ENCODE measurements at regions not wholly inside any gene's neighbourhood (a gene's known extent, or its start where the extent isn't known, plus 50 kb on each side); places are given as distances from the start of the nearest gene placed in this dataset.

DNA sequence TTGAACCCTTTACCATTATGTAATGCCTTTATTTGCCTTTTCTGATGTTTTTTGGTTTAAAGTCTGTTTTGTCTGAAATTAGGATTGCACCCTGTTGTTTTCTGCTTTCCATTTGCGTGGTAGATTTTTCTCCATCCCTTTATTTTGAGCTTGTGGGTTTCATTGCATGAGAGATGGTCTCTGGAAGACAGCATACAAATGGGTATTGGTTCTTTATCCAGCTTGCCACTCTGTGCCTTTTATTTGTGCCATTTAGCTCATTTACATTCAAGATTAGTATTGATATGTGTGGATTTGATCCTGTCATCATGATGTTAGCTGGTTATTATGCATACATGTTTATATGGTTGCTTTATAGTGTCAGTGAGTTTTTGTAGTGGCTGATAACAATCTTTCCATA, 318.7 kb upstream of the PPP2R3A start:
- no peaks in the 10 kb centered on the region for H3K4me1 ChIP-seq
- H3K36me3 Mint-ChIP-seq (ENCODE audit: insufficient read depth, unreplicated experiment), result no peaks in the 10 kb centered on the region
- no peak overlapping the region for H3K4me3 Mint-ChIP-seq (ENCODE audit: unreplicated experiment)
- H3K27me3 ChIP-seq (replicated peaks; ENCODE audit: control insufficient read depth, insufficient read depth, low read length), result no peaks in the 10 kb centered on the region
- CTCF ChIA-PET, result no interaction called here
- POLR2A ChIA-PET, result no interaction called here
- H3K36me3 ChIP-seq (ENCODE audit: control insufficient read depth, insufficient read depth, low read length), result no peaks in the 10 kb centered on the region
- intact Hi-C loops (cut with micrococcal nuclease; ENCODE audit: unreplicated experiment), result no loop called here
- peaks cover 23% of the 10 kb centered on the region for H3K27me3 Mint-ChIP-seq (ENCODE audit: insufficient read depth, unreplicated experiment)
- no TSS peak for BruUV-seq (replicated peaks)
- TF ChIP-seq, protein P1, sequence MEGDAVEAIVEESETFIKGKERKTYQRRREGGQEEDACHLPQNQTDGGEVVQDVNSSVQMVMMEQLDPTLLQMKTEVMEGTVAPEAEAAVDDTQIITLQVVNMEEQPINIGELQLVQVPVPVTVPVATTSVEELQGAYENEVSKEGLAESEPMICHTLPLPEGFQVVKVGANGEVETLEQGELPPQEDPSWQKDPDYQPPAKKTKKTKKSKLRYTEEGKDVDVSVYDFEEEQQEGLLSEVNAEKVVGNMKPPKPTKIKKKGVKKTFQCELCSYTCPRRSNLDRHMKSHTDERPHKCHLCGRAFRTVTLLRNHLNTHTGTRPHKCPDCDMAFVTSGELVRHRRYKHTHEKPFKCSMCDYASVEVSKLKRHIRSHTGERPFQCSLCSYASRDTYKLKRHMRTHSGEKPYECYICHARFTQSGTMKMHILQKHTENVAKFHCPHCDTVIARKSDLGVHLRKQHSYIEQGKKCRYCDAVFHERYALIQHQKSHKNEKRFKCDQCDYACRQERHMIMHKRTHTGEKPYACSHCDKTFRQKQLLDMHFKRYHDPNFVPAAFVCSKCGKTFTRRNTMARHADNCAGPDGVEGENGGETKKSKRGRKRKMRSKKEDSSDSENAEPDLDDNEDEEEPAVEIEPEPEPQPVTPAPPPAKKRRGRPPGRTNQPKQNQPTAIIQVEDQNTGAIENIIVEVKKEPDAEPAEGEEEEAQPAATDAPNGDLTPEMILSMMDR (IDR thresholded peaks at IDR 0.05; ENCODE audit: insufficient read depth in 1 of 2, low read depth in 1 of 2, low read length in 1 of 2, severe bottlenecking in 1 of 2, unreplicated experiment in 1 of 2), result no peak
- H3K4me3 ChIP-seq (ENCODE audit: low read depth, low read length), result no peak overlapping the region
- no peaks in the 10 kb centered on the region for H3K9me3 ChIP-seq
- DNase-seq, result no peak
- H3K27ac Mint-ChIP-seq (ENCODE audit: unreplicated experiment), result no peak overlapping the region
- no peaks in the 10 kb centered on the region for H3K9me3 Mint-ChIP-seq (ENCODE audit: unreplicated experiment)
- H3K4me1 Mint-ChIP-seq (ENCODE audit: low read depth, unreplicated experiment), result no peaks in the 10 kb centered on the region

DNA sequence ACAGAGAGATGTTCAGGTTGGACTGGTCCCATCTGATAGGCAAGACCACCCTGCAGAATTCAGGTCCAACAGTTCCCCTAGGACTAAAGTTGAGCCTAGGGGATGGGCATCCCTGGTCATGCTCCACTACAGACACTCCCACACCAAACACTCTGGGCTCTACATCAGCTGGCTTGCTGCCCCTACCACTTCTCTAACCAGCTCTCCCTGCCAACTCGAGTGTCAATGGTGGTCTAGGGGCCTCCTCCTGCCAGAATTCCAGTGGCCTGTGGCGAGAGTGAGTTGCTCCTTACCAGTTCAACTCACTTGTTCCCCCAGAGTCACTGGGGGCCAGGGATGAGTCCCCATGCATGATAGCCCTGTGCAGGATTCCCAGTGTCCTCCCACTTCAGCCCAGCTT, 316.2 kb upstream of the PPP2R3A start:
- no peaks in the 10 kb centered on the region for H3K4me1 ChIP-seq
- CTCF ChIA-PET, result no interaction called here
- H3K9me3 ChIP-seq, result no peaks in the 10 kb centered on the region
- BruUV-seq (replicated peaks), result no TSS peak
- no peaks in the 10 kb centered on the region for H3K36me3 Mint-ChIP-seq (ENCODE audit: insufficient read depth, unreplicated experiment)
- no peak overlapping the region for H3K27ac Mint-ChIP-seq (ENCODE audit: unreplicated experiment)
- no peaks in the 10 kb centered on the region for H3K36me3 ChIP-seq (ENCODE audit: control insufficient read depth, insufficient read depth, low read length)
- H3K4me3 ChIP-seq (ENCODE audit: low read depth, low read length), result no peak overlapping the region
- H3K27me3 ChIP-seq (replicated peaks; ENCODE audit: control insufficient read depth, insufficient read depth, low read length), result no peaks in the 10 kb centered on the region
- DNase-seq, result no peak
- H3K4me1 Mint-ChIP-seq (ENCODE audit: low read depth, unreplicated experiment), result no peaks in the 10 kb centered on the region
- no peak overlapping the region for H3K4me3 Mint-ChIP-seq (ENCODE audit: unreplicated experiment)
- TF ChIP-seq, protein P1 (IDR thresholded peaks at IDR 0.05; ENCODE audit: insufficient read depth in 1 of 2, low read depth in 1 of 2, low read length in 1 of 2, severe bottlenecking in 1 of 2, unreplicated experiment in 1 of 2), result no peak
- H3K9me3 Mint-ChIP-seq (ENCODE audit: unreplicated experiment), result no peaks in the 10 kb centered on the region
- POLR2A ChIA-PET, result no interaction called here
- peaks cover 27% of the 10 kb centered on the region for H3K27me3 Mint-ChIP-seq (ENCODE audit: insufficient read depth, unreplicated experiment)
- intact Hi-C loops (cut with micrococcal nuclease; ENCODE audit: unreplicated experiment), result no loop called here

- Histone ChIP-seq H3K27me3 (replicated peaks; ENCODE audit: control insufficient read depth, insufficient read depth, low read length) (no peaks in the 10 kb centered on the region), H3K4me3 (ENCODE audit: low read depth, low read length) (no peak overlapping the region), H3K9me3 (no peaks in the 10 kb centered on the region), H3K36me3 (ENCODE audit: control insufficient read depth, insufficient read depth, low read length) (no peaks in the 10 kb centered on the region), H3K4me1 (no peaks in the 10 kb centered on the region)
- no TSS peak for BruUV-seq (replicated peaks)
- Mint-ChIP-seq H3K4me1 (ENCODE audit: low read depth, unreplicated experiment) (no peaks in the 10 kb centered on the region), H3K9me3 (ENCODE audit: unreplicated experiment) (no peaks in the 10 kb centered on the region), H3K27me3 (ENCODE audit: insufficient read depth, unreplicated experiment) (peaks cover 23% of the 10 kb centered on the region), H3K4me3 (ENCODE audit: unreplicated experiment) (no peak overlapping the region), H3K36me3 (ENCODE audit: insufficient read depth, unreplicated experiment) (no peaks in the 10 kb centered on the region), H3K27ac (ENCODE audit: unreplicated experiment) (no peak overlapping the region)
- no peak for DNase-seq
- TF ChIP-seq, protein P1 (IDR thresholded peaks at IDR 0.05; ENCODE audit: insufficient read depth in 1 of 2, low read depth in 1 of 2, low read length in 1 of 2, severe bottlenecking in 1 of 2, unreplicated experiment in 1 of 2), result no peak
- intact Hi-C loops (cut with micrococcal nuclease; ENCODE audit: unreplicated experiment), result no loop called here
- ChIA-PET POLR2A (no interaction called here), CTCF (no interaction called here)
These were observed 315.2 kb upstream of the PPP2R3A start for GRCh38 chr3:135650309-135650708.

Data from Caco-2 (cell line).